RWPE2 (cell line): ENCODE measurements at regions not wholly inside any gene's neighbourhood (a gene's known extent, or its start where the extent isn't known, plus 50 kb on each side); places are given as distances from the start of the nearest gene placed in this dataset.

Source experiments
- ATAC-seq: fragments of 200-7000 bp; cut with Tn5 transposase; 3 replicates; pipeline ENCODE4 v1.9.1; 2021; ENCODE audit warnings: low read depth
- DNase-seq: peaks from one replicate; pipeline ENCODE4 v3.0.0-alpha.2; 2020; ENCODE audit warnings: low spot score
- H3K27ac ChIP-seq: fragments of 450-650 bp; 2 replicates; pipeline ENCODE4 v1.5.1; 2017; ENCODE audit warnings: mild to moderate bottlenecking; ENCODE audit not compliant: poor library complexity, severe bottlenecking
- H3K27me3 ChIP-seq: fragments of 250-450 bp; sonication (Bioruptor Pico); 2 replicates; pipeline ENCODE4 v1.5.1; 2021; ENCODE audit warnings: mild to moderate bottlenecking, moderate library complexity; ENCODE audit not compliant: insufficient read depth, poor library complexity, severe bottlenecking
- H3K36me3 ChIP-seq: fragments of 250-450 bp; sonication (Bioruptor Pico); 2 replicates; pipeline ENCODE4 v1.5.1; 2020; ENCODE audit warnings: low read depth, mild to moderate bottlenecking, moderate library complexity
- H3K4me1 ChIP-seq: fragments of 250-450 bp; sonication (Bioruptor Pico); 2 replicates; pipeline ENCODE4 v1.5.1; 2021; ENCODE audit warnings: mild to moderate bottlenecking, moderate library complexity; ENCODE audit not compliant: insufficient read depth, poor library complexity, severe bottlenecking
- H3K4me3 ChIP-seq: fragments of 250-450 bp; sonication (Bioruptor Pico); 2 replicates; pipeline ENCODE4 v1.5.1; 2021; ENCODE audit warnings: mild to moderate bottlenecking, moderate library complexity; ENCODE audit not compliant: severe bottlenecking
- H3K9me3 ChIP-seq: fragments of 250-450 bp; sonication (Bioruptor Pico); 2 replicates; pipeline ENCODE4 v1.5.1; 2021; ENCODE audit warnings: mild to moderate bottlenecking, moderate library complexity; ENCODE audit not compliant: severe bottlenecking
- TF ChIP-seq, protein P1 (sequence below): fragments of 450-650 bp; IDR thresholded peaks from one replicate; pipeline ENCODE4 v1.5.1; 2017; ENCODE audit warnings: mild to moderate bottlenecking, moderate library complexity; ENCODE audit not compliant: poor library complexity, severe bottlenecking

DNA sequence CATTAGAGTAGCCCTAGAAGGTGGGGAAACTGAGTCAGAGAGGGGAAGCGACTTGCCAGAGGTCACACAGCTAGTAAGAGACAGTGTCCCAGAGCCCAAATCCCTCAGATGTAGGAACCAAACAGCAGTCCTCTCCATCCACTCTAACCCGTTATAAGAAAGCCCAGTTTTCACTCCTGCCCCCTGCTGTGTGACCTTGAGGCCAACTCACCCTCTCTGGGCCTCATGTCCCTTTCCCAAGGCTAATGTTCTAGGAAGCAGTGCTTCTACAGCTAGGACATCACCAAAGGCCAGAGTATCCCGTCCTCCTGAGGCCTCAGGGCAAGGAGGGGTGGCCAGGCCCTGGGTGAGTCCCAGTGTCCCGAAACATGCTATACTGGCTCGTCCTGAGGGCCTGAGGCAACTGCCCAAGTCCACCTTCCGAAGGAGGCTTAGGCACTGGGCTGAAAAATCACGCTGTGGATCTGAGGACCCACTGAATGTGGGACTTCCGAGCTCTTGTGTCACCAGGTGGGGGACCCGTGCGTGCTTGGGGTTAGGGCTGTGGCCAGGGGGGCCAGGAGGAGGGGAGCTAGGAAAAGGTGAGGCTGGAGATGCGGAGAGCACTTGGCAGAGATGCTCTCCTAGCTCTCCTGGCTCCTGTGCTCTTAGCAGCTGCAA is 109.2 kb upstream of the SLC6A11 start:
- H3K4me3 ChIP-seq = no peak overlapping the region
- DNase-seq (no peak), ATAC-seq (no peak)
- H3K9me3 ChIP-seq = no peaks in the 10 kb centered on the region
- TF ChIP-seq, protein P1, sequence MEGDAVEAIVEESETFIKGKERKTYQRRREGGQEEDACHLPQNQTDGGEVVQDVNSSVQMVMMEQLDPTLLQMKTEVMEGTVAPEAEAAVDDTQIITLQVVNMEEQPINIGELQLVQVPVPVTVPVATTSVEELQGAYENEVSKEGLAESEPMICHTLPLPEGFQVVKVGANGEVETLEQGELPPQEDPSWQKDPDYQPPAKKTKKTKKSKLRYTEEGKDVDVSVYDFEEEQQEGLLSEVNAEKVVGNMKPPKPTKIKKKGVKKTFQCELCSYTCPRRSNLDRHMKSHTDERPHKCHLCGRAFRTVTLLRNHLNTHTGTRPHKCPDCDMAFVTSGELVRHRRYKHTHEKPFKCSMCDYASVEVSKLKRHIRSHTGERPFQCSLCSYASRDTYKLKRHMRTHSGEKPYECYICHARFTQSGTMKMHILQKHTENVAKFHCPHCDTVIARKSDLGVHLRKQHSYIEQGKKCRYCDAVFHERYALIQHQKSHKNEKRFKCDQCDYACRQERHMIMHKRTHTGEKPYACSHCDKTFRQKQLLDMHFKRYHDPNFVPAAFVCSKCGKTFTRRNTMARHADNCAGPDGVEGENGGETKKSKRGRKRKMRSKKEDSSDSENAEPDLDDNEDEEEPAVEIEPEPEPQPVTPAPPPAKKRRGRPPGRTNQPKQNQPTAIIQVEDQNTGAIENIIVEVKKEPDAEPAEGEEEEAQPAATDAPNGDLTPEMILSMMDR = no peak
- H3K27ac ChIP-seq = no peak overlapping the region
- peaks cover 58% of the 10 kb centered on the region for H3K27me3 ChIP-seq
- no peaks in the 10 kb centered on the region for H3K4me1 ChIP-seq
- no peaks in the 10 kb centered on the region for H3K36me3 ChIP-seq

DNA sequence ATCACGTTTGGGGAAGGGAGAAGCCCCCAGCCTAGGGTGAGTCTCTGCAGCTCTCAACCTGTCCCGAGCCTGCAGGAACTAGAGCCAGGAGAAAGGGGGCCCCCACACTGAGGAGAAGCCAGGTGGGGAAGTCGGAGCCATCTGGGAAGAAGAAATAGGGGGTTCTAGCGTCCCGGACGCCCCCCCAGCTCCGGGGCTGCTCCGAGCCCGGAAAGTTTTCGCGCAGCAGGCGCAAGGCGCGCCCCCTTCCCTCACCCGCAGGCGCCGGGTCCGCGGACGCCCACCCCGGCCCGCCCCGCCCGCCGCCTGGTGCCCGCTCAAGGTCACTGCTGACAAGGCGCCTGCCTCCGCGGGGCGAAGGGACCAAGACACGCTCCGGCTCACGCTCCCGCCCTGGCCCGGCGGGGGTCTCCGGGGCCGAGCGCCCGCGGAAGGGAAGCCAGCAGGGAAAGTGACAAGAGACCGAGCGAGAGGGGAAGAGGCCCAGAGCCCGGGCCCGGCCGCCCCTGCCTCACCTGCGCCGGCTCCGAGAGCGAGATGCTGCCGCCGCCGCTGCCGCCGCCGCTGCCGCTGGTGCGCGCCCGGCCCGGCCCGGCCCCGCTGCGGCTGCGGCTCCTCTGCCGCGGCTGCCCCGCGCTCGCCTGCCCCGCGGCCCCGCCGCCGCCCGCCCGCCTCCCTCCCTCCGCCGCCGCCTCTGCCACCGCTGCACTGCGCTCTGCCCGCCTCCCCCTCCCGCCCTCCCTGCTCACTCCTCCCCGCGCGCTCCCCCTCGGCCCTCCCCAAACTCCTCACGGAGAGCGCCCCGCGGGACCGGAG is 108.4 kb upstream of the SLC6A11 start:
- Histone ChIP-seq H3K27ac (no peak overlapping the region), H3K4me1 (no peaks in the 10 kb centered on the region), H3K27me3 (peaks cover 59% of the 10 kb centered on the region), H3K36me3 (no peaks in the 10 kb centered on the region), H3K4me3 (no peak overlapping the region), H3K9me3 (no peaks in the 10 kb centered on the region)
- DNase-seq (no peak), ATAC-seq (peak; percentile 12; the same call in 1 of the 3 replicates)
- TF ChIP-seq, protein P1 = no peak

DNA sequence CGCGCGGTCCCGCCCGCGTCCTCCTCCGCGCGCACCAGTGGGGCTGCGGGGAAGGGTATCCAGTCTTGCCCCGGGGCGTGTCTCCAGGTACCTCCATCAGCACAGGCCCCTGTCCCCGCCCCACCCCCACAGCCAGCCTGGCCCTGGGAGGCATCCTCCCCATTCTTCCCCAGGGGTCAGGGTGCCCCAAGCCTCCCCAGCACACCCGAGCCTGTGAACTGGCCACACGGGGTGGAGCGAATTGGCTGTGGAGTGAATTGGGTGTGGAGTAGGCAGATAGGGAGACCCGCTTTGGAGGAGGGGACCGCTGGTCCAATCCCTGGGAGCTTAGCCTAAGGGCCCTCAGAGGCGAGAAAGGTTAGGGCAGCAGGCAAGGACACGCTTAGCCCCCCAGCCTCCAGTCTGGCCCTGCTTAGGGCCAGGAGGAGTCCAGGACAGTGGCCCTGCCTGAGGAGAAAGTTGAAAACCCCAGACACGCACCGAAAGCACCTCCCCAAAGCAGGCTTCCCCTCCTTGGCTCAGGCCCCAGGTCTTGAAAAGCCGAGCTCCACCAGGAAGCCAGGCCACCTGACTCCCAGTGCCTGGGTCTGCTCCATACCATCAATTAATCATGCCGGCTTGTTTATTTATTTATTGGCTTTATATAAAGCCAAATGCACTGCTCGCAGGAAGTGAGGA is 107.7 kb upstream of the SLC6A11 start:
- H3K36me3 ChIP-seq = no peaks in the 10 kb centered on the region
- H3K4me1 ChIP-seq = no peaks in the 10 kb centered on the region
- no peak overlapping the region for H3K4me3 ChIP-seq
- ATAC-seq (no peak), DNase-seq (no peak)
- no peaks in the 10 kb centered on the region for H3K9me3 ChIP-seq
- H3K27me3 ChIP-seq = peaks cover 59% of the 10 kb centered on the region
- no peak overlapping the region for H3K27ac ChIP-seq
- TF ChIP-seq, protein P1 = no peak

DNA sequence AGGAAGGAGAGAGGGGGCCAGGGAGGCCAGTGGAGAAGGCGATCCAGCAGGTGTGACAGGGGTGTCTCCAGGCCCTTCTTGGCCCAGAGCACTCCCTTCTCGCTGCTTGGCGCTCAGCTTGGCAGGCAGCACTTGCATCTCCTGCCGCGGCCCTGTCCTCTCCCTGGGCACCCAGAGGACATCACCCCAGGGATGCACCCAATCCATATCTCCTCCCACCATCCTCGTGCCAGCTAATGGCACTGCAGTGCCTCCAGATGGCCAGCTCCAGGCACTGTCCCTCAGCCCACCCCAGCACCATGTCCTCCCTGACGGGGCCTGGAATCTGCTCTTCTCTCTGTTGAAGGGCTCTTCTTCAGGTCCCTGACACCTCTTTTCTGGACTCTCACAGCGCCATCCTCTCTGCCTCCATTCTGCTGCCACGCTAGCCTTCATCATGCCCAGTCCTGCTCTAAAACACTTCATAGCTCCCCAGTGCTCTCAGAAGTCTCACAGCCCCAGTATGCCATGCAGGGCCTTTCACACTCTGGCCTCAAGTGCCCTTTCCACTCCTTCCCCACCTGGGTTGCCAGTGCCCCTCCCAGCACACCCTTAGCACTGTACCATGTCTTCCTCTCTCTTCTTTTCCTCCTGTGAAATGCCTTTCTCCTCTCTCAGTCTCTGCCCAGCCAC is 106.8 kb upstream of the SLC6A11 start:
- Histone ChIP-seq H3K27ac (no peak overlapping the region), H3K36me3 (no peaks in the 10 kb centered on the region), H3K4me3 (no peak overlapping the region), H3K9me3 (no peaks in the 10 kb centered on the region), H3K27me3 (peaks cover 59% of the 10 kb centered on the region), H3K4me1 (no peaks in the 10 kb centered on the region)
- TF ChIP-seq, protein P1 = no peak
- ATAC-seq = no peak
- DNase-seq = no peak
